ENCODE measurements at regions not wholly inside any gene's neighbourhood (a gene's known extent, or its start where the extent isn't known, plus 50 kb on each side); places are given as distances from the start of the nearest gene placed in this dataset.

DNA sequence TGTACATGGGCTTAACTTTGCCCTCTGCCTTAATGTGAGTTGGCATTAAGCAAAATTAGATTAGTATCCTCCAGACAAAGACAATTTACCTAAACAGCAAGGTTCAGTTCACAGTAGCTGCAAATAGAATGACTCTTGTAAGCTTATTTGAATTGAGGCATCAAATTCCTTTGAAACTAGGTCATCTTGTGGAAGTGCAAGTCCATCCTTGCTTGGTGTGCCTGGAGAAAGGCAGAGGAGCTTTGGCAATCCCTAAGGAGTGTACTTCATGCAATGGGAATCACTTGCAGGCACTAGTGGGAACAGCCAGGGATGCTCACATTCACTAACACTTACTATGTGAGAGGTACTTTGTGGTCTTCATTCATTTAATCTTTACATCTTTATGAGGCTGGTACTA, 118.3 kb downstream of the DRD1 start:
- no peak for TF ChIP-seq POLR2A (IDR thresholded peaks at IDR 0.05)
- TF ChIP-seq, protein P1, sequence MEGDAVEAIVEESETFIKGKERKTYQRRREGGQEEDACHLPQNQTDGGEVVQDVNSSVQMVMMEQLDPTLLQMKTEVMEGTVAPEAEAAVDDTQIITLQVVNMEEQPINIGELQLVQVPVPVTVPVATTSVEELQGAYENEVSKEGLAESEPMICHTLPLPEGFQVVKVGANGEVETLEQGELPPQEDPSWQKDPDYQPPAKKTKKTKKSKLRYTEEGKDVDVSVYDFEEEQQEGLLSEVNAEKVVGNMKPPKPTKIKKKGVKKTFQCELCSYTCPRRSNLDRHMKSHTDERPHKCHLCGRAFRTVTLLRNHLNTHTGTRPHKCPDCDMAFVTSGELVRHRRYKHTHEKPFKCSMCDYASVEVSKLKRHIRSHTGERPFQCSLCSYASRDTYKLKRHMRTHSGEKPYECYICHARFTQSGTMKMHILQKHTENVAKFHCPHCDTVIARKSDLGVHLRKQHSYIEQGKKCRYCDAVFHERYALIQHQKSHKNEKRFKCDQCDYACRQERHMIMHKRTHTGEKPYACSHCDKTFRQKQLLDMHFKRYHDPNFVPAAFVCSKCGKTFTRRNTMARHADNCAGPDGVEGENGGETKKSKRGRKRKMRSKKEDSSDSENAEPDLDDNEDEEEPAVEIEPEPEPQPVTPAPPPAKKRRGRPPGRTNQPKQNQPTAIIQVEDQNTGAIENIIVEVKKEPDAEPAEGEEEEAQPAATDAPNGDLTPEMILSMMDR (IDR thresholded peaks at IDR 0.05 in 8 of 11, conservative IDR thresholded peaks at IDR 0.05 in 3 of 11): no peak

Data from spleen (tissue), 7 donors.